ENCODE measurements at regions not wholly inside any gene's neighbourhood (a gene's known extent, or its start where the extent isn't known, plus 50 kb on each side); places are given as distances from the start of the nearest gene placed in this dataset.

- Histone ChIP-seq H3K4me2 (ENCODE audit: low read depth, low read length) (no peak overlapping the region), H4K20me1 (ENCODE audit: insufficient read depth, low read length) (no peaks in the 10 kb centered on the region), H3K27me3 (ENCODE audit: control insufficient read depth in 1 of 2, insufficient read depth in 2 of 2, low read length in 2 of 2) (no peaks in the 10 kb centered on the region; a peak in 1 of 5 replicates), H2AFZ (ENCODE audit: low read length) (no peak overlapping the region), H3K36me3 (replicated peaks in 1 of 2; ENCODE audit: control insufficient read depth in 1 of 2, insufficient read depth in 2 of 2, low read length in 2 of 2) (no peaks in the 10 kb centered on the region), H3K9ac (ENCODE audit: insufficient read depth, low read depth, low read length) (no peak overlapping the region), H3K4me3 (replicated peaks in 1 of 3; ENCODE audit: insufficient read depth in 1 of 3, low read depth in 2 of 3, low read length in 3 of 3) (no peak overlapping the region), H3K4me1 (ENCODE audit: insufficient read depth, low read length) (no peaks in the 10 kb centered on the region), H3K27ac (ENCODE audit: extremely low read length, insufficient read depth, low read length) (no peak overlapping the region), H3K79me2 (ENCODE audit: insufficient read depth, low read length) (no peaks in the 10 kb centered on the region), H3K9me3 (ENCODE audit: low read length) (no peaks in the 10 kb centered on the region)
- BruUV-seq (replicated peaks) = no TSS peak
- 43% methylated on average over 4 of the region's 4 CpGs for WGBS (ENCODE audit: low lambda C conversion rate)
- in situ Hi-C loops (cut with HindIII; ENCODE audit: extremely low pct_ligation_motif_present, low pct_unique_long_range_greater_than_20kb) (no loop called here), intact Hi-C loops (cut with micrococcal nuclease; ENCODE audit: unreplicated experiment) (no loop called here)
- ChIA-PET CTCF (ENCODE audit: low intra/inter-chr PET ratio, low total read pairs) (no interaction called here), POLR2A (no interaction called here)
- no peak for DNase-seq (ENCODE audit: low spot score)
- TF ChIP-seq ONECUT2 (CRISPR knock-in tag; IDR thresholded peaks at IDR 0.05) (no peak), KAT8 (CRISPR knock-in tag; IDR thresholded peaks at IDR 0.05) (no peak), ZNF660 (CRISPR knock-in tag; IDR thresholded peaks at IDR 0.05; ENCODE audit: borderline replicate concordance, low read depth) (no peak), PRDM10 (CRISPR knock-in tag; IDR thresholded peaks at IDR 0.05; ENCODE audit: low read depth) (no peak), ZNF772 (CRISPR knock-in tag; IDR thresholded peaks at IDR 0.05) (no peak), MAFG (CRISPR knock-in tag; IDR thresholded peaks at IDR 0.05) (no peak), NFIC (IDR thresholded peaks at IDR 0.05; ENCODE audit: low read length) (no peak), KLF13 (CRISPR knock-in tag; IDR thresholded peaks at IDR 0.05) (no peak), TEAD3 (CRISPR knock-in tag; optimal IDR thresholded peaks at IDR 0.05; ENCODE audit: borderline replicate concordance) (no peak), ZNF614 (CRISPR knock-in tag; IDR thresholded peaks at IDR 0.05; ENCODE audit: borderline replicate concordance) (no peak), ZNF557 (CRISPR knock-in tag; IDR thresholded peaks at IDR 0.05) (no peak), TCF7 (IDR thresholded peaks at IDR 0.05; ENCODE audit: low read depth) (no peak)
- TF ChIP-seq, protein P1, sequence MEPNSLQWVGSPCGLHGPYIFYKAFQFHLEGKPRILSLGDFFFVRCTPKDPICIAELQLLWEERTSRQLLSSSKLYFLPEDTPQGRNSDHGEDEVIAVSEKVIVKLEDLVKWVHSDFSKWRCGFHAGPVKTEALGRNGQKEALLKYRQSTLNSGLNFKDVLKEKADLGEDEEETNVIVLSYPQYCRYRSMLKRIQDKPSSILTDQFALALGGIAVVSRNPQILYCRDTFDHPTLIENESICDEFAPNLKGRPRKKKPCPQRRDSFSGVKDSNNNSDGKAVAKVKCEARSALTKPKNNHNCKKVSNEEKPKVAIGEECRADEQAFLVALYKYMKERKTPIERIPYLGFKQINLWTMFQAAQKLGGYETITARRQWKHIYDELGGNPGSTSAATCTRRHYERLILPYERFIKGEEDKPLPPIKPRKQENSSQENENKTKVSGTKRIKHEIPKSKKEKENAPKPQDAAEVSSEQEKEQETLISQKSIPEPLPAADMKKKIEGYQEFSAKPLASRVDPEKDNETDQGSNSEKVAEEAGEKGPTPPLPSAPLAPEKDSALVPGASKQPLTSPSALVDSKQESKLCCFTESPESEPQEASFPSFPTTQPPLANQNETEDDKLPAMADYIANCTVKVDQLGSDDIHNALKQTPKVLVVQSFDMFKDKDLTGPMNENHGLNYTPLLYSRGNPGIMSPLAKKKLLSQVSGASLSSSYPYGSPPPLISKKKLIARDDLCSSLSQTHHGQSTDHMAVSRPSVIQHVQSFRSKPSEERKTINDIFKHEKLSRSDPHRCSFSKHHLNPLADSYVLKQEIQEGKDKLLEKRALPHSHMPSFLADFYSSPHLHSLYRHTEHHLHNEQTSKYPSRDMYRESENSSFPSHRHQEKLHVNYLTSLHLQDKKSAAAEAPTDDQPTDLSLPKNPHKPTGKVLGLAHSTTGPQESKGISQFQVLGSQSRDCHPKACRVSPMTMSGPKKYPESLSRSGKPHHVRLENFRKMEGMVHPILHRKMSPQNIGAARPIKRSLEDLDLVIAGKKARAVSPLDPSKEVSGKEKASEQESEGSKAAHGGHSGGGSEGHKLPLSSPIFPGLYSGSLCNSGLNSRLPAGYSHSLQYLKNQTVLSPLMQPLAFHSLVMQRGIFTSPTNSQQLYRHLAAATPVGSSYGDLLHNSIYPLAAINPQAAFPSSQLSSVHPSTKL (CRISPR knock-in tag; IDR thresholded peaks at IDR 0.05) = no peak
- no peak for FAIRE-seq
- no peak for ATAC-seq
Measured at GRCh38 chr4:18111081-18111480, 89.5 kb upstream of the LCORL start.

Data from HepG2 (cell line).